IPS-NIHi11 (cell line): ENCODE measurements at regions not wholly inside any gene's neighbourhood (a gene's known extent, or its start where the extent isn't known, plus 50 kb on each side); places are given as distances from the start of the nearest gene placed in this dataset.

Experiments
- DNase-seq: peaks from one replicate; pipeline ENCODE4 v3.0.0; 2012; ENCODE audit warnings: mixed read lengths, low spot score

- DNase-seq = no peak
Observed at GRCh38 chrX:69083801-69084200, 81.5 kb downstream of the PJA1 start.

- DNase-seq = no peak
Observed at GRCh38 chrX:69083361-69083760, 81.9 kb downstream of the PJA1 start.

DNA sequence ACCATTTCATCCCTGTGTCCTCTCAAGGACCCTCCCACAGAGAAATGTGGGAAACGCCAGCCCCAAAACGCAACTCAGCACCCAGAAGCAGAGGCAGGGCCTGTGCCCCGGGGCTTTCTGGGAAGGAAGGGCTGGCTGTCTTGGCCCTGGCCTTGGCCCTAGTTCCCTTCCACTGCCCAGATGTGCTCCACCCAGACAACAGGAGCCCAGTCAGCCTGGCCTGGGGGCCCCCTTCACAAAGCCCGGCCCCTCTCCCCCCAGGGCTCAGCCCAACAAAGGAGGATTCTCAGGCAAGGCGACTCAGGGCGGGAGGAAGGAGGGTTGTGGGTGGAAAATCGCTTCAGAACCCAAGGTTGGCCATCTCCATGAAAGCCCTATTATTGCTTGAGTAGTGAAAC, 82.5 kb downstream of the PJA1 start:
- no peak for DNase-seq

- DNase-seq = no peak
Observed at GRCh38 chrX:69082055-69082752, 83.0 kb downstream of the PJA1 start.

DNA sequence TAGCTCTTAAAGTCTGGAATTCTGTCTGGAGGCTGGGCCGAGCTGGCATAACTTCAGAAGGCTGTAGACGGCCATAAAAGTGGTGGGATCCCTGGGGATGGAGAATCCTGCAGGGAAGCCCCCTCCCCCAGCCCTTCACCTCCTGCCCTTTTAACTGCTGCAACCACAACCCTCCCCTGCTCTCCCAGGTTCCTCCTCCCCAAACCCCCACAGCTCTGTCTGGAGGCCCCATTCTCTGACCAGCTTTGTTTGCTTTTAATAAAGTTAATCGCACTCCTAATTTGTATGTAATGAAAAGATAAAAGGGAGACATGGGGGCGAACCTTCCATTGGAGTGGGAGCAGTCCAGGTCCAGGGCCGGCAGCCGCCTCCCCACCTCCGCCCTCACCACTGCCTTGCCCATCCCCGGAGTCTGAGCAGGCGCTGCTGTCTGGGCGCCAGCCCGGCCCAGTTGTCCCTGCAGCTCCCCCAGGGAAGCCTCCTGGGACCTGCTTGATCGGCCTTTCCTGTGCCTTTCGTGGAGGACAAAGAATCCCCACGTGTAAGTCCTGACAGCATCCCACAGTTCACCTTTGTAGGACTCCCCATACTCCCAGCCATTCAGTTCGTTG, 84.3 kb downstream of the PJA1 start:
- DNase-seq = no peak

- DNase-seq = no peak
Observed at GRCh38 chrX:69079268-69079667, 86.0 kb downstream of the PJA1 start.

- DNase-seq = no peak
Observed at GRCh38 chrX:69077895-69078455, 87.3 kb downstream of the PJA1 start.

GRCh38 chrX:69076088-69076487, 89.2 kb downstream of the PJA1 start:
- DNase-seq = no peak

DNA sequence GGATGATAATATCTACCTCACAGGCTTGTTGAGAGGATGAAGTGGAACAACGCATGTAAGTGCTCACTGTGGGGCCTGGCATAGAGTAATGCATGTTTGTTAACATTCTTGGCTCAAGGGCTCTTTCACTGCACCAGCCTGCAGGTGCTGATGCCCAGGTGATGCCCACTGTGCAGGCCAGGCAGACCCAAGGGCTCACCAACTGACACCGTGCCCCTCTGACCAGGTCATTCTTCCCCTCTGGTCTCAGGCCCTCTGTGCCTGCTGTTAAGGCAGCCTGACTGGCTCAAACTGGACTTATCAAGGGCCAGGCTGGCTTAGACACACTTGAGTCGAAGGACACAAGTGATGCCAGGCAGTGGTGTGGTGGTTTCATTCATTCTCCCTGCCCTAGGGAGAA, 90.5 kb downstream of the PJA1 start:
- DNase-seq = no peak

GRCh38 chrX:69073721-69074120, 91.5 kb downstream of the PJA1 start:
- no peak for DNase-seq

DNA sequence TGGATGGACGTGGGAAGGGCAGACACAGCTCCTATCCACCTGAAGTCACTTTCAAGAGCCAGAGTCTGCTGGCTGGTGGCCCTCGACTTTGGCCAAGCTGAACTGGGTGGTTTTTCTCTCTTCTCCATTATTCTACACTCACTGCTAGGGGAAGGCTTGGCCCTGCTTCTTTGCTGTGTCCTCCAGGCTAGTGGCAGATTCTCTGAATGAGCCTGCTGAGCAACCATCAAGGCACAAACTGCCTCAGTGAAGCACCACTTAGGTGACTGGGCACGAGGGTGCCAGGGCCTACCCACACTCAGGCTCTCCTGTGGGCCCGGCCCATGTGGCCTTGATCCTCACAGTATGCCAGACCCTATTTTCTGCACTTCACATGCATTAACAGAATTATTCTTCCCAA, 92.0 kb downstream of the PJA1 start:
- DNase-seq = no peak

- DNase-seq = no peak
Observed at GRCh38 chrX:69072486-69073006, 92.7 kb downstream of the PJA1 start.

DNA sequence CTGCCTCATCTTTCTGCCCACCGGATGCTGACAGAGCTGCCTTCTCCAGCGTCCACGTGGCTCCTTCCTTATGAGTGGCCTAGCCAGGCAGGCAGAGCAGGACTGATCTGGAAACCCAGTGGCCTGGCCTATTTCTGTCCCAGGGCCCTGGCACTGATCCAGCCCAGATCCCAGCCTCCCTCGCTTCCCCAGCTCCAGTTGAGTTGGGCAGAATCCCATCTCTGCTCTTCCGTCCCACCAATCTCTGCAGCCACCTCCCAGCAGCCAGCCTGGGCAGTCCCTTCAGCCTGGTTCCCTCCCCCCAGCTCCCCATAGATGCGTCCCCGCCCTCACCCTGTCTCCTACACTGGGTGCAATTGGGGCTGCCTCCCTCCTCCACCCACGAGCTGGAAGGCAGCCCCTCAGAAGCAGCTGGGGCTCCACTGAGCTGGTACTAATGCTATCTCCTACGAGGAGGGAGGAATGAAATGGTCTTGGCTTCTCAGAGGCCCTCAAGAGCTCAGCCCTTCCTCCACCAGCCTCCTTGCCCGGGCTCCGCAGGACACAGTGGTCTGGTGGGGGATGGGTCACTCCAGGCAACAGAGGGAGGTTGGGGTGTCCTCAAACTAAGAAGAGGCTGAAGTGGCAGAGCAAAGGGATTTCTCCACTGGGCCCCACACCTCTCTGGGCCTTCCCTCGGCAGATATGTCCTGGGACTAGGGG, 94.2 kb downstream of the PJA1 start:
- no peak for DNase-seq

- no peak for DNase-seq
Observed at GRCh38 chrX:69069876-69070275, 95.4 kb downstream of the PJA1 start.

DNA sequence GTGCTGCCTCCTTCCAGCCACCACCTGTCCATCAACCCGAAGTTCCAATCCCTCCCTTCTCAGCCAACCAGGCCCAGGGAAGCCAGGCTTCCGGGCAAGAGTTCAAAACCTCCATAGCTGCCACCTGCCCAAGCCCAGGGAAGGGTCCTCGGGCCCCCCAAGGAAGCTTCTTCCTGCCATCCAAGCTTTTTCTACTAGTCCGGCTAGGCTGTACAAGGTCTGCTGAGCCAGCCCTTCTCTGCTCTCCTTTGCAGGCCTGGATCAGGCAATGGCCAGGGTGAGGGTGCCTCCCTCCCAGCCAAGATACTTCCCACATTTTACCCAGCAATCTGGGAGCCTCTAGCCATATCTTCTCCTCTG, 96.2 kb downstream of the PJA1 start:
- no peak for DNase-seq

DNA sequence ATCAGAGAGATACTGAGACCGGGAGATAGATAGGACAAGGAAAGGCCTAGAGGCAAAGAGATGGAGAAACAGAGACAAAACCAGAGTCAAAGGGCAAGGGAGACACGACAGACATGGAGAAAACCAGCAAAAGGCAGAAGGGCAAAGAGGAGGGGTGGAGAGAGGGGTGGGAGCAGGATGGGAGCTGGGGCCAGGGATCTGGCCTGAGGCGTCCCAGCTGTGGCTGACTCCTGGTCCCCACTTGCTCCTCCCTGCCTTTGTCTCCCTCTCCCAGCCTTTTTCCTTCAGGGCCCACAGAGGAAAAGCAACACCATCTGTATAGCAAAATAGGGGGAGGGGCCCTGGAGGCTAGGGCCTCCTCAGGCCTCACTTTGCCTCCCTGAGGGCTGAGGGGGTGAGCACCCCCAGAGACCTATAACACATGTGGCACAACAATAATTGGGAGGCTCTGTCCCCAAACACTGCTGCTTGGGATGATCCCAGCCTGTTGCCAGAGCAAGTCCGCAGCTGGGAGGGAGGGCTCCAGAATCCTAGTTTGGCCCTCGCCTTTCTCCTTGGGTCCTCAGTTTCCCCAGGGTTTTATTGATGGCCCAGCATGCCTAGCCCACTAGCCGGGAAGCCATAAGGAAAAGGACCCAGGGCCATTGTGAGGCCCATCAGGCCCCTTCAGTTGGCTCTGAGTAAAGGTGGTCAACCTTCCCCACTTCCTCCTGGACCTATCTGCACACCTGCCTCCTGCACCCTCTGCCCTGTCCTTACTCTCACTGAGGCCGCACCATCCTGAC, 96.8 kb downstream of the PJA1 start:
- DNase-seq = no peak

DNA sequence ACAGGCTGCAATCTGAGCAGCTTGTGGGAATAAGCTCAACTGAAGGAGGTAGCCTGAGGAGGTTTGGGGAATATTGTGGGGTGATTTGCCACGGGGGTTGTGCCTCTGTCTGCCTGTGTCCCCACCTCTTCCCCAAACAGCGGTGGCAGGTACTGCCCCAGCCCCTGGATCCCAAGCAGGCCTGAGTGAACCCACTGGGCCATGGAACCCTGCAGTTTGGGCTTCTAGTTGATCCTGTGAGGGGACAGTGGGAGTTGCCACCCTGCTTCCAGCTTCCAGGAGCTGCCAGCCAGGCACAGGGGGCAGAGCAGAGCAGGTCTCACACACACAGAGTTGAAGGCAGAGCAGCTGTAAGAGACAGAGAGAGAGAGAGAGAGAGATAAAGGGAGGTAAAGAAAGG, 97.4 kb downstream of the PJA1 start:
- no peak for DNase-seq

- DNase-seq = no peak
Observed at GRCh38 chrX:69066966-69067525, 98.2 kb downstream of the PJA1 start.

DNA sequence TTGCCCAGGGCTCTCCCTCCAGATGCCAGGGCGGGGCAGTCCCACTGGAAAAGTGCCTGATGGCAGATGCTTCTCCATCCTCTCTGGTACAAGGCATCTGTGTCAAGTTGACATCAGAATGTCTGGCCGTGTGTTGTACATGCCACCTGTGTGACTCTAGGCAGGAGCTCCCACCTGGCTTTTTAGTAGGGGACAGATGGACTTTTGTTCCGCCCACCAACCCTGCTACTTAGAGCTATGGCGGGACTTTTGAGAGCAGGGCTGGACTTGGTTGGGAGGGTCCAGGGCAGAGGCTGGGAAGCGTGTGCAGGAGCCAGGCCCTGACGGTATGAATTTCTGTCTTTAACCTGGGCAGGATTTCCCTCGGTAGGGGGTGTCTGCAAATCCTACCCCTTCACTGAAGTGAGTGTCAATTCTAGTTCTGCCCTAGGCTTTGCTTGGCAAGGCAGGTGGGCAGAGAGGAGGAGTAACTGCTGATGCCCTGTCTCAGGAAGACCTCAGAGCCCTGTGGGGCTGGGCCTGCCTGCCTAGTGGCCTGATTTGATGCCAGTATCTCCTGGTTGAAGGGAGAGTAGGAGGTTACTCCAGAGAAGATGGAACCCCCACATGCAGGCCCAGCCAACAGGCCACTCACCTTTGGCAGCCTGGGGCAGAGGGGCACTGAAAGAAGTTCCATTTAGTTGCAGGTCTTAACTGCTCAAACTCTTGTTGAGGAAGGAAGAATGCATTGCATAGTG, 99.1 kb downstream of the PJA1 start:
- no peak for DNase-seq

DNA sequence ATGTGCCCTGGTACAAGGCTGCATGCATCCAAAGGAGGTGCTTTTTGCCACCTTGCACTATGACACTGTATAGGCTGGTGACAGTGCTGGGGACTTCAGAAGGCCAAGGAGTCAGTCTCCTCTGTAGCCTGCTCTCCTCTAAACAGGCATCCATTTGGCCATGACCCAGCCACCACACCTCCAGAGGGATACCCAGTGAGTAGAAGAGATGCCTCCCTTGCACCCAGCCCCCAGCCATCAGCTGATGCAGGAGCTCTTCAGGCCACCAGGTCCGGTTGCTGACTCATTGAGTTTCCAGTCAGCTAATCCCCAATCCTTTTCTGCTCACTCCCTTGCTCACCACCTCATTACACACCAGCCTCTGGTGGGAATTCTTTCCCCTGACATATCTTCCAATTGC, 99.8 kb downstream of the PJA1 start:
- no peak for DNase-seq

- no peak for DNase-seq
Observed at GRCh38 chrX:69063486-69063885, 101.8 kb downstream of the PJA1 start.
